ENCODE measurements at regions not wholly inside any gene's neighbourhood (a gene's known extent, or its start where the extent isn't known, plus 50 kb on each side); places are given as distances from the start of the nearest gene placed in this dataset.

DNA sequence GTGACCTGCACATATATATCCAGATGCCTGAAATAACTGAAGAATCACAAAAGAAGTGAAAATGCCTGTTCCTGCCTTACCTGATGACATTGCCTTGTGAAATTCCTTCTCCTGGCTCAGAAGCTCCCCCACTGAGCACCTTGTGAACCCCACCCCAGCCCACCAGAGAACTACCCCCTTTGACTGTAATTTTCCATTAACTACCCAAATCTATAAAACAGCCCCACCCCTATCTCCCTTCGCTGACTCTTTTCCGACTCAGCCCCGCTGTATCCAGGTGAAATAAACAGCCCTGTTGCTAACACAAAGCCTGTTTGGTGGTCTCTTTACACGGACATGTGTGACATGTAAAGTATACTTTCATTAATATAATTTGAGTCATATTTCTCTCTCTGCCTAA lies 320.3 kb upstream of the TECRL start:
- intact Hi-C loops (cut with micrococcal nuclease; ENCODE audit: unreplicated experiment) (no loop called here), in situ Hi-C loops (cut with HindIII; ENCODE audit: extremely low pct_ligation_motif_present, low pct_unique_long_range_greater_than_20kb) (no loop called here)
- Histone ChIP-seq H3K36me3 (replicated peaks in 1 of 2; ENCODE audit: control insufficient read depth in 1 of 2, insufficient read depth in 2 of 2, low read length in 2 of 2) (no peaks in the 10 kb centered on the region), H3K27ac (ENCODE audit: extremely low read length, insufficient read depth, low read length) (no peak overlapping the region), H3K79me2 (ENCODE audit: insufficient read depth, low read length) (no peaks in the 10 kb centered on the region), H3K27me3 (ENCODE audit: control insufficient read depth in 1 of 2, insufficient read depth in 2 of 2, low read length in 2 of 2) (no peaks in the 10 kb centered on the region), H4K20me1 (ENCODE audit: insufficient read depth, low read length) (no peaks in the 10 kb centered on the region), H3K9ac (ENCODE audit: insufficient read depth, low read depth, low read length) (no peak overlapping the region), H3K4me1 (ENCODE audit: insufficient read depth, low read length) (no peaks in the 10 kb centered on the region), H3K9me3 (ENCODE audit: low read length) (no peaks in the 10 kb centered on the region), H3K4me2 (ENCODE audit: low read depth, low read length) (no peak overlapping the region), H2AFZ (ENCODE audit: low read length) (no peak overlapping the region), H3K4me3 (replicated peaks in 1 of 3; ENCODE audit: insufficient read depth in 1 of 3, low read depth in 2 of 3, low read length in 3 of 3) (no peak overlapping the region)
- no peak for FAIRE-seq
- 1% methylated on average over 4 of the region's 4 CpGs for WGBS (ENCODE audit: low lambda C conversion rate)
- no peak for DNase-seq (ENCODE audit: low spot score)
- ChIA-PET CTCF (ENCODE audit: low intra/inter-chr PET ratio, low total read pairs) (no interaction called here), POLR2A (no interaction called here)
- ATAC-seq, result no peak
- TF ChIP-seq SP2 (CRISPR knock-in tag; IDR thresholded peaks at IDR 0.05) (no peak), SUZ12 (IDR thresholded peaks at IDR 0.05; ENCODE audit: low read depth, low read length) (no peak), ZNF333 (CRISPR knock-in tag; IDR thresholded peaks at IDR 0.05; ENCODE audit: borderline replicate concordance) (no peak), EEA1 (CRISPR knock-in tag; IDR thresholded peaks at IDR 0.05; ENCODE audit: borderline replicate concordance) (no peak), ELF3 (CRISPR knock-in tag; IDR thresholded peaks at IDR 0.05) (no peak), GATAD1 (CRISPR knock-in tag; IDR thresholded peaks at IDR 0.05) (no peak), CEBPG (CRISPR knock-in tag; IDR thresholded peaks at IDR 0.05) (no peak), ZFP37 (CRISPR knock-in tag; IDR thresholded peaks at IDR 0.05; ENCODE audit: borderline replicate concordance) (no peak), TBL1XR1 (IDR thresholded peaks at IDR 0.05; ENCODE audit: borderline replicate concordance, low read length, partially characterized antibody) (no peak), SMAD9 (CRISPR knock-in tag; IDR thresholded peaks at IDR 0.05) (no peak), TBP (CRISPR knock-in tag; IDR thresholded peaks at IDR 0.05) (no peak), BORCS8-MEF2B (CRISPR knock-in tag; IDR thresholded peaks at IDR 0.05) (no peak), IRX3 (CRISPR knock-in tag; IDR thresholded peaks at IDR 0.05; ENCODE audit: borderline replicate concordance, low read depth) (no peak), ZNF616 (CRISPR knock-in tag; IDR thresholded peaks at IDR 0.05; ENCODE audit: low read depth) (no peak)
- TF ChIP-seq, protein P1, sequence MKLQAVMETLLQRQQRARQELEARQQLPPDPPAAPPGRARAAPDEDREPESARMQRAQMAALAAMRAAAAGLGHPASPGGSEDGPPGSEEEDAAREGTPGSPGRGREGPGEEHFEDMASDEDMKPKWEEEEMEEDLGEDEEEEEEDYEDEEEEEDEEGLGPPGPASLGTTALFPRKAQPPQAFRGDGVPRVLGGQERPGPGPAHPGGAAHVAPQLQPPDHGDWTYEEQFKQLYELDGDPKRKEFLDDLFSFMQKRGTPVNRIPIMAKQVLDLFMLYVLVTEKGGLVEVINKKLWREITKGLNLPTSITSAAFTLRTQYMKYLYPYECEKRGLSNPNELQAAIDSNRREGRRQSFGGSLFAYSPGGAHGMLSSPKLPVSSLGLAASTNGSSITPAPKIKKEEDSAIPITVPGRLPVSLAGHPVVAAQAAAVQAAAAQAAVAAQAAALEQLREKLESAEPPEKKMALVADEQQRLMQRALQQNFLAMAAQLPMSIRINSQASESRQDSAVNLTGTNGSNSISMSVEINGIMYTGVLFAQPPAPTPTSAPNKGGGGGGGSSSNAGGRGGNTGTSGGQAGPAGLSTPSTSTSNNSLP (IDR thresholded peaks at IDR 0.05; ENCODE audit: low read depth, low read length), result no peak
- TF ChIP-seq, protein P2, sequence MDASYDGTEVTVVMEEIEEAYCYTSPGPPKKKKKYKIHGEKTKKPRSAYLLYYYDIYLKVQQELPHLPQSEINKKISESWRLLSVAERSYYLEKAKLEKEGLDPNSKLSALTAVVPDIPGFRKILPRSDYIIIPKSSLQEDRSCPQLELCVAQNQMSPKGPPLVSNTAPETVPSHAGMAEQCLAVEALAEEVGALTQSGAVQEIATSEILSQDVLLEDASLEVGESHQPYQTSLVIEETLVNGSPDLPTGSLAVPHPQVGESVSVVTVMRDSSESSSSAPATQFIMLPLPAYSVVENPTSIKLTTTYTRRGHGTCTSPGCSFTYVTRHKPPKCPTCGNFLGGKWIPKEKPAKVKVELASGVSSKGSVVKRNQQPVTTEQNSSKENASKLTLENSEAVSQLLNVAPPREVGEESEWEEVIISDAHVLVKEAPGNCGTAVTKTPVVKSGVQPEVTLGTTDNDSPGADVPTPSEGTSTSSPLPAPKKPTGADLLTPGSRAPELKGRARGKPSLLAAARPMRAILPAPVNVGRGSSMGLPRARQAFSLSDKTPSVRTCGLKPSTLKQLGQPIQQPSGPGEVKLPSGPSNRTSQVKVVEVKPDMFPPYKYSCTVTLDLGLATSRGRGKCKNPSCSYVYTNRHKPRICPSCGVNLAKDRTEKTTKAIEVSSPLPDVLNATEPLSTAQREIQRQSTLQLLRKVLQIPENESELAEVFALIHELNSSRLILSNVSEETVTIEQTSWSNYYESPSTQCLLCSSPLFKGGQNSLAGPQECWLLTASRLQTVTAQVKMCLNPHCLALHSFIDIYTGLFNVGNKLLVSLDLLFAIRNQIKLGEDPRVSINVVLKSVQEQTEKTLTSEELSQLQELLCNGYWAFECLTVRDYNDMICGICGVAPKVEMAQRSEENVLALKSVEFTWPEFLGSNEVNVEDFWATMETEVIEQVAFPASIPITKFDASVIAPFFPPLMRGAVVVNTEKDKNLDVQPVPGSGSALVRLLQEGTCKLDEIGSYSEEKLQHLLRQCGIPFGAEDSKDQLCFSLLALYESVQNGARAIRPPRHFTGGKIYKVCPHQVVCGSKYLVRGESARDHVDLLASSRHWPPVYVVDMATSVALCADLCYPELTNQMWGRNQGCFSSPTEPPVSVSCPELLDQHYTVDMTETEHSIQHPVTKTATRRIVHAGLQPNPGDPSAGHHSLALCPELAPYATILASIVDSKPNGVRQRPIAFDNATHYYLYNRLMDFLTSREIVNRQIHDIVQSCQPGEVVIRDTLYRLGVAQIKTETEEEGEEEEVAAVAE (CRISPR knock-in tag; IDR thresholded peaks at IDR 0.05; ENCODE audit: borderline replicate concordance), result no peak
- BruUV-seq (replicated peaks), result no TSS peak

Measured in HepG2 (cell line).